Breast epithelium (tissue), 4 donors: ENCODE measurements at regions not wholly inside any gene's neighbourhood (a gene's known extent, or its start where the extent isn't known, plus 50 kb on each side); places are given as distances from the start of the nearest gene placed in this dataset.

Experiments used
- DNase-seq, 2 donors: peaks; one replicate each; pipeline ENCODE4 v3.0.0-alpha.2; 2019; ENCODE audit warnings: low spot score in 2 of 2
- H3K27ac ChIP-seq, 2 donors: fragments of 200-600 bp; sonication (generic) in 1 of 2; one replicate each; pipeline ENCODE4 v1.5.1; 2016 to 2019; ENCODE audit warnings: mild to moderate bottlenecking in 1 of 2
- H3K27me3 ChIP-seq, 2 donors: fragments of 200-600 bp; sonication (generic) in 1 of 2; one replicate each; pipeline versions ENCODE4 v1.5.1 to v1.6.0; 2017 to 2019; ENCODE audit warnings: control low read depth in 1 of 2, mild to moderate bottlenecking in 1 of 2
- H3K36me3 ChIP-seq: fragments of 200-600 bp; one replicate; pipeline ENCODE4 v1.5.1; 2019
- H3K4me1 ChIP-seq, 2 donors: fragments of 200-600 bp; sonication (generic); one replicate each; pipeline ENCODE4 v1.5.1; 2016 to 2019; ENCODE audit warnings: control low read depth in 1 of 2
- H3K4me3 ChIP-seq, 3 donors: fragments of 200-600 bp; sonication (generic); 1 replicate in 2 of 3; 2 replicates in 1 of 3; pipeline ENCODE4 v1.5.1; 2016 to 2019; ENCODE audit warnings: mild to moderate bottlenecking in 3 of 3, moderate library complexity in 2 of 3
- H3K9me3 ChIP-seq, 2 donors: fragments of 200-600 bp; sonication (generic) in 1 of 2; one replicate each; pipeline ENCODE4 v1.5.1; 2016 to 2019; ENCODE audit warnings: control low read depth in 1 of 2
- POLR2A ChIP-seq: fragments of 450-650 bp; IDR thresholded peaks from one replicate; pipeline ENCODE4 v1.6.1; 2016; ENCODE audit warnings: antibody characterized with exemption, mild to moderate bottlenecking, moderate library complexity
- POLR2AphosphoS5 ChIP-seq, 3 donors: sonication (generic); formaldehyde crosslinking; IDR thresholded peaks; one replicate each; pipeline ENCODE4 v1.6.1; 2017; ENCODE audit warnings: antibody characterized with exemption in 3 of 3
- intact Hi-C: fragments of 100-400 bp; cut with DNase I; formaldehyde crosslinking; loops from one replicate; pipeline ENCODE4 v1.15.1; 2023; ENCODE audit warnings: low total_unique reads
- TF ChIP-seq, protein P1 (sequence below), 3 donors: fragments of 450-650 bp; IDR thresholded peaks; one replicate each; pipeline ENCODE4 v1.5.1; 2016 to 2017; ENCODE audit warnings: antibody characterized with exemption in 3 of 3, mild to moderate bottlenecking in 3 of 3, moderate library complexity in 3 of 3

GRCh38 chr6:166766769-166767168 is 139.7 kb upstream of the RPS6KA2 start:
- no peak for DNase-seq

DNA sequence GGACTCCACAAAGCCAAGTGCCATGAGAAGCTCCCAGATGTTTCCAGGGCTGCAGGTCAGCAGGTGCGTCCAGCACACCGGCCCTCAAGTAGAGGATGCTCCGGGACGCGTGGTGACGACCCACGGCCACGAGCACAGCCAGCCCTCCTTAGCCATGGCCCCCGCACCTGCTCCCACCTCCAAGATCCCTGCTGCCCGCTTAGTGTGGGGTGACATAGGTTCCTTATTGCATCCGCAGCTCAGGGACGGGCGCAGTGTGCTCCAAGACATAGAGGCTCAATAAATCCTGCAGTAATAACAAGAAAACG is 138.1 kb upstream of the RPS6KA2 start:
- H3K36me3 ChIP-seq = no peaks in the 10 kb centered on the region
- intact Hi-C loops = no loop called here

More at GRCh38 chr6:166766769-166767168, 139.7 kb upstream of the RPS6KA2 start:
- no peak overlapping the region for H3K4me3 ChIP-seq
- H3K27me3 ChIP-seq = no peaks in the 10 kb centered on the region
- no peaks in the 10 kb centered on the region for H3K9me3 ChIP-seq
- no peak overlapping the region for H3K27ac ChIP-seq
- intact Hi-C loops = no loop called here
- H3K4me1 ChIP-seq = no peaks in the 10 kb centered on the region
- H3K36me3 ChIP-seq = no peaks in the 10 kb centered on the region
- TF ChIP-seq POLR2A = no peak
- TF ChIP-seq, protein P1, sequence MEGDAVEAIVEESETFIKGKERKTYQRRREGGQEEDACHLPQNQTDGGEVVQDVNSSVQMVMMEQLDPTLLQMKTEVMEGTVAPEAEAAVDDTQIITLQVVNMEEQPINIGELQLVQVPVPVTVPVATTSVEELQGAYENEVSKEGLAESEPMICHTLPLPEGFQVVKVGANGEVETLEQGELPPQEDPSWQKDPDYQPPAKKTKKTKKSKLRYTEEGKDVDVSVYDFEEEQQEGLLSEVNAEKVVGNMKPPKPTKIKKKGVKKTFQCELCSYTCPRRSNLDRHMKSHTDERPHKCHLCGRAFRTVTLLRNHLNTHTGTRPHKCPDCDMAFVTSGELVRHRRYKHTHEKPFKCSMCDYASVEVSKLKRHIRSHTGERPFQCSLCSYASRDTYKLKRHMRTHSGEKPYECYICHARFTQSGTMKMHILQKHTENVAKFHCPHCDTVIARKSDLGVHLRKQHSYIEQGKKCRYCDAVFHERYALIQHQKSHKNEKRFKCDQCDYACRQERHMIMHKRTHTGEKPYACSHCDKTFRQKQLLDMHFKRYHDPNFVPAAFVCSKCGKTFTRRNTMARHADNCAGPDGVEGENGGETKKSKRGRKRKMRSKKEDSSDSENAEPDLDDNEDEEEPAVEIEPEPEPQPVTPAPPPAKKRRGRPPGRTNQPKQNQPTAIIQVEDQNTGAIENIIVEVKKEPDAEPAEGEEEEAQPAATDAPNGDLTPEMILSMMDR (IDR thresholded peaks at IDR 0.05) = no peak
- no peak for TF ChIP-seq POLR2AphosphoS5 (IDR thresholded peaks at IDR 0.05)

GRCh38 chr6:166764473-166765233 is 137.6 kb upstream of the RPS6KA2 start:
- TF ChIP-seq, protein P1 (IDR thresholded peaks at IDR 0.05) = no peak
- TF ChIP-seq POLR2A (no peak), POLR2AphosphoS5 (IDR thresholded peaks at IDR 0.05) (no peak)
- no peaks in the 10 kb centered on the region for H3K27me3 ChIP-seq
- peak in 1 of 2 donors; percentile 41 for DNase-seq
- intact Hi-C loops = no loop called here
- no peaks in the 10 kb centered on the region for H3K9me3 ChIP-seq
- no peak overlapping the region for H3K27ac ChIP-seq
- no peaks in the 10 kb centered on the region for H3K4me1 ChIP-seq
- H3K4me3 ChIP-seq = no peak overlapping the region
- no peaks in the 10 kb centered on the region for H3K36me3 ChIP-seq

More for the DNA sequence above, 138.1 kb upstream of the RPS6KA2 start:
- no peaks in the 10 kb centered on the region for H3K9me3 ChIP-seq
- no peak for DNase-seq
- no peak overlapping the region for H3K27ac ChIP-seq
- TF ChIP-seq POLR2AphosphoS5 (IDR thresholded peaks at IDR 0.05) = no peak
- TF ChIP-seq, protein P1 (IDR thresholded peaks at IDR 0.05) = no peak
- TF ChIP-seq POLR2A = no peak
- no peak overlapping the region for H3K4me3 ChIP-seq
- H3K27me3 ChIP-seq = no peaks in the 10 kb centered on the region
- H3K4me1 ChIP-seq = no peaks in the 10 kb centered on the region

- Histone ChIP-seq H3K36me3 (no peaks in the 10 kb centered on the region), H3K27me3 (no peaks in the 10 kb centered on the region), H3K27ac (no peak overlapping the region), H3K4me3 (no peak overlapping the region), H3K9me3 (no peaks in the 10 kb centered on the region), H3K4me1 (no peaks in the 10 kb centered on the region)
- intact Hi-C loops = no loop called here
- TF ChIP-seq, protein P1 (IDR thresholded peaks at IDR 0.05) = no peak
- no peak for TF ChIP-seq POLR2AphosphoS5 (IDR thresholded peaks at IDR 0.05)
- TF ChIP-seq POLR2A = no peak
- DNase-seq = no peak
These were observed 136.8 kb upstream of the RPS6KA2 start for GRCh38 chr6:166763606-166764472.

DNA sequence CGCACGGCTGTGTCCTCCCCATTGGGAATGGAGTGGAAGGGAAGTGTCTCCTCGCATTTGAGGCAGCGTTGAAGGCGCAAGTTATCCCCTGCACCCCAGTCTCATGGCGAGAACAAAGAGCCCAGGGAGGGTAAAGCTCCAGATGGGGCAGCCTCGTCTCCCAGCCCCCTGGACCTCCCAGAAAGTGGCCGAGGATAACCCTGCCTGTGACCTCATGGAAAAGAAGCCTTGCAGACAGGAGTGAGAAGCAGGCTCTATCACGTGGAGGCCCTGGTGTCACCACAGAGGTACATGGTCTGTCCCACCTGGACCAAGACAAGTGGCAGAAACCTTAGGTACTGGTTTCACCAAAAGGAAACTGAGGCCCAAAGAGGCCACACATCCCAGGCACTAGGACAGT is 134.8 kb upstream of the RPS6KA2 start:
- no peaks in the 10 kb centered on the region for H3K4me1 ChIP-seq
- no peaks in the 10 kb centered on the region for H3K36me3 ChIP-seq
- intact Hi-C loops = no loop called here
- no peaks in the 10 kb centered on the region for H3K27me3 ChIP-seq
- no peak overlapping the region for H3K4me3 ChIP-seq
- DNase-seq = no peak
- TF ChIP-seq POLR2A = no peak
- TF ChIP-seq, protein P1 (IDR thresholded peaks at IDR 0.05) = no peak
- TF ChIP-seq POLR2AphosphoS5 (IDR thresholded peaks at IDR 0.05) = no peak
- H3K9me3 ChIP-seq = no peaks in the 10 kb centered on the region
- H3K27ac ChIP-seq = no peak overlapping the region
